ENCODE measurements at regions not wholly inside any gene's neighbourhood (a gene's known extent, or its start where the extent isn't known, plus 50 kb on each side); places are given as distances from the start of the nearest gene placed in this dataset.

DNA sequence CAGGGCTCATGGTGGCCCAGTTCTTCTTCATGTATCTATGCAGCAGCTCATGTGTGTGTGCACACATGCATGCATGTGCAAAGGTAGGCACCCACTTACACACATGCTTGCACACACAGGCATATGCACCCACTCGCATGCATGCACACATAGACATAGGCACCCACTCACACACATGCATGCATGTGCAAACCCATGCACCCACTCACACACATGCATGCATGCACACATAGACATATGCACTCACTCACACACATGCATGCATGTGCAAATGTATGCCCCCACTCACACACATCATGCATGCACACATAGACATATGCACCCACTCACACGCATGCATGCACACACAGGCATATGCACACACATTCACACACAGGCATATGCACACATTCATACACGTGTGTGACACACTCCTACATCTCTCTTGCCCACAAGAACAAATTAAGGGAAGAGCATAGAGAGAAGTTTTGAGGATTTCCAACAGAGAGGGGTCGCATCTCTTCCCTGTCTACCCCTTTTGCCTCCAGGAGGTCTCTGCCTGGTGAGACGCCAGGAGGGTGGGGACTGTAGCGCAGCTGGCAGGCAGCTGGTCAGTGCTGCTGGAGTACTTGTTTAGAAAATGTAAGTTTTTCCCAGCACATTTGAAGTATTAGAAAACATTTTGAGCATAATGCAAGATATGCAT, 63.9 kb upstream of the ARHGEF7 start:
- FAIRE-seq (no peak), DNase-seq (ENCODE audit: low read depth in 1 of 2, low spot score in 2 of 2) (no peak)
- 73% methylated on average over 6 of the region's 6 CpGs; no CpG with 5 or more reads in 1 of the 2 experiments for WGBS, 2 experiments (ENCODE audit: extremely low coverage in 1 of 2, insufficient coverage in 1 of 2, insufficient read length in 1 of 2, insufficient replicate concordance in 2 of 2, low coverage in 1 of 2, low lambda C conversion rate in 2 of 2, missing lambda C conversion rate in 1 of 2)

More for the DNA sequence above, 63.9 kb upstream of the ARHGEF7 start:
- Histone ChIP-seq H3K79me1 (ENCODE audit: low read depth, low read length) (no peaks in the 10 kb centered on the region), H3K4me2 (ENCODE audit: insufficient read depth in 1 of 2, low read depth in 2 of 2, low read length in 2 of 2) (no peak overlapping the region), H3K18ac (ENCODE audit: extremely low read depth, low read length) (no peak overlapping the region), H4K91ac (replicated peaks; ENCODE audit: insufficient read length, low read length) (no peak overlapping the region), H2BK12ac (ENCODE audit: low read depth, low read length) (no peak overlapping the region), H2AFZ (ENCODE audit: low read length) (no peak overlapping the region), H4K20me1 (replicated peaks in 1 of 2; ENCODE audit: control insufficient read depth in 1 of 2, insufficient read depth in 2 of 2, low read length in 2 of 2) (peaks cover 0 to 1% of the 10 kb centered on the region in 2 experiments), H3K36me3 (ENCODE audit: control insufficient read depth in 2 of 4, insufficient read depth in 4 of 4, low read length in 3 of 4) (no peaks in the 10 kb centered on the region), H2BK120ac (replicated peaks; ENCODE audit: low read depth, low read length) (no peak overlapping the region), H3K23ac (ENCODE audit: insufficient read length) (no peak overlapping the region), H2BK20ac (ENCODE audit: low read length) (no peak overlapping the region), H3K23me2 (ENCODE audit: low read depth, low read length) (peaks cover 2% of the 10 kb centered on the region), H3K56ac (replicated peaks; ENCODE audit: insufficient read length, low read depth, low read length) (no peak overlapping the region), H2AK5ac (ENCODE audit: low read depth, low read length) (no peak overlapping the region), H3K79me2 (ENCODE audit: control insufficient read depth in 1 of 2, insufficient read depth in 2 of 2, low read length in 2 of 2) (no peaks in the 10 kb centered on the region), H2BK15ac (ENCODE audit: low read length) (no peak overlapping the region), H2BK5ac (ENCODE audit: low read depth, low read length) (no peak overlapping the region), H3K14ac (ENCODE audit: insufficient read length) (no peak overlapping the region), H3K9ac (replicated peaks in 1 of 4; ENCODE audit: extremely low read depth in 1 of 4, low read depth in 3 of 4, low read length in 3 of 4) (peak overlapping the region in 1 of 4 experiments; percentile 40; a peak in 2 of 7 replicates), H4K5ac (ENCODE audit: insufficient read length, low read depth, low read length) (no peak overlapping the region), H3K27me3 (replicated peaks in 1 of 4; ENCODE audit: control insufficient read depth in 3 of 4, extremely low read depth in 1 of 4, insufficient read depth in 3 of 4, low read length in 3 of 4) (no peaks in the 10 kb centered on the region; a peak in 1 of 7 replicates), H3K4ac (replicated peaks; ENCODE audit: insufficient read length, low read depth, low read length) (no peak overlapping the region), H4K8ac (ENCODE audit: extremely low read depth, insufficient read depth, low read length) (no peak overlapping the region), H3K9me3 (ENCODE audit: insufficient read depth in 2 of 2, low read depth in 1 of 2, low read length in 1 of 2) (peaks cover 6 to 8% of the 10 kb centered on the region in 2 experiments; a peak in 3 of 4 replicates), H3K4me3 (ENCODE audit: extremely low read depth in 1 of 4, insufficient read depth in 2 of 4, low read depth in 3 of 4, low read length in 4 of 4) (no peak overlapping the region), H3K4me1 (replicated peaks in 1 of 4; ENCODE audit: control insufficient read depth in 3 of 4, insufficient read depth in 4 of 4, low read length in 3 of 4) (no peaks in the 10 kb centered on the region), H3K27ac (ENCODE audit: low read depth, low read length) (no peak overlapping the region)
- TF ChIP-seq JUN (IDR thresholded peaks at IDR 0.05; ENCODE audit: low read depth, low read length) (no peak), BCL11A (IDR thresholded peaks at IDR 0.05; ENCODE audit: low read depth in 2 of 2, low read length in 2 of 2) (no peak)
- ChIA-PET POLR2A (ENCODE audit: partially characterized antibody) (no interaction called here), CTCF (ENCODE audit: partially characterized antibody) (interaction anchor here (0.9 to 4.6 kb wide), 3 partner anchors 16 to 106 kb away, joined by 3 to 33 read pairs (median 12); no protein-coding TSS in a partner anchor)

All from H1 (cell line).